HG03103 (cell line): ENCODE measurements at regions not wholly inside any gene's neighbourhood (a gene's known extent, or its start where the extent isn't known, plus 50 kb on each side); places are given as distances from the start of the nearest gene placed in this dataset.
"Not testable (repeated sequence)": the region's sequence is repeated elsewhere in the genome, so short reads cannot be mapped to it uniquely, and the experiment has no call there.

Experiments
- ATAC-seq: cut with Tn5 transposase; IDR thresholded peaks from one replicate; pipeline ENCODE4 v1.9.1; 2021; ENCODE audit warnings: low read depth; ENCODE audit not compliant: unreplicated experiment

DNA sequence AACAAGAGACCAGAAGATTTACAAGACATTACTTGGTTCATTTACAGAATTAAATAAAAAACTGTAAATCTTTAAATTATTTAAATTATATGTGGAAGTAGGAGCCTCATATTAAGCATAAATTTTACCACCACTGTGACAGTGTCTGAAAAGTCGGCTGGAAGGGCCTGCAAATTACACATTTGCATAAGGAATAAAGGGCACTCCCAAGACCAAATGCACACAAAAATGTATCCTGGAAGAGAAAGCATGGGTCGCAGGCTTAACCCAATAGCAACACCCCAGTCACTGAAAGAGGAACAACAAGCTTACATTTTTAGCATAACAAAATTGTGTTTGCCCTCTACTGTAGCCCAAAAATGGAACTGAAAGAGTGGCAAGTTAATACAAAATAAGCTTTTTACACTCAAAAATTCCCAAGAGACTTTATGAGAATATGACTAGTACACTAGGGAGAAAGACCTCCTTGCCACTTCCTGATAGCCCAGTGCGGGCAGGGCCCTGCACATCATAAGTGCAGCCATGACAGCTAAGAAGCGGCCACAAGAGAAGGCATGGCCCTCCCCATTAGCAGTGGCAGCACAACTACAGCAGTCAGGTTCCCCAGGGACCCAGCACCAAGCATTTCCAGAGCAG, 482.0 kb downstream of the DTWD2 start:
- peak; percentile 92 for ATAC-seq

DNA sequence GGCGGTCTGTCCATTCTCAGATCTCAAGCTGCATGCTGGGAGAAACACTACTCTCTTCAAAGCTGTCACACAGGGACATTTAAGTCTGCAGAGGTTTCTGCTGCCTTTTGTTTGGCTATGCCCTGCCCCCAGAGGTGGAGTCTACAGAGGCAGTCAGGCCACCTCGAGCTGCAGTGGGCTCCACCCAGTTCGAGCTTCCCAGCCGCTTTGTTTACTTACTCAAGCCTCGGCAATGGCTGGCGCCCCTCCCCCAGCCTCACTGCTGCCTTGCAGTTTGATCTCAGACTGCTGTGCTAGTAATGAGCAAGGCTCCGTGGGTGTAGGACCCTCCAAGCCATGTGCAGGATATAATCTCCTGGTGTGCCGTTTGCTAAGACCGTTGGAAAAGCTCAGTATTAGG, 486.1 kb downstream of the DTWD2 start:
- ATAC-seq: not testable (repeated sequence)

DNA sequence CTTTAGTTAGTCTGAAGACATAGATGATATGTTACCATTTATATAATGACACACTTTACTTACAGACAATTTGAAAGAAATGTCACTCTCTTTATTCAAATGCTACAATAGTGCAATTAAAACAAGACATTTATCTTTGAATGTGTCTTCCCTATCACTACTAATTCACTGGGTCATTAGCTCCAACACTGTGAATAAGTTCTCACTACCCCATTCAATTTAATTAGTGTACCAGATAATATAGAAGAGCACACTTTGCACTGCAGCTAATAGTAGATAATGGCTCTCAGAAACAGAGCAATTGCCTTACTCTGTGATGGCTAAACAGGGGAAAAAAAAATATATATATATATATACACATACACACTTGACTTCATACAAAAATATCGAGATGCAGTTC, 497.0 kb downstream of the DTWD2 start:
- no peak for ATAC-seq

DNA sequence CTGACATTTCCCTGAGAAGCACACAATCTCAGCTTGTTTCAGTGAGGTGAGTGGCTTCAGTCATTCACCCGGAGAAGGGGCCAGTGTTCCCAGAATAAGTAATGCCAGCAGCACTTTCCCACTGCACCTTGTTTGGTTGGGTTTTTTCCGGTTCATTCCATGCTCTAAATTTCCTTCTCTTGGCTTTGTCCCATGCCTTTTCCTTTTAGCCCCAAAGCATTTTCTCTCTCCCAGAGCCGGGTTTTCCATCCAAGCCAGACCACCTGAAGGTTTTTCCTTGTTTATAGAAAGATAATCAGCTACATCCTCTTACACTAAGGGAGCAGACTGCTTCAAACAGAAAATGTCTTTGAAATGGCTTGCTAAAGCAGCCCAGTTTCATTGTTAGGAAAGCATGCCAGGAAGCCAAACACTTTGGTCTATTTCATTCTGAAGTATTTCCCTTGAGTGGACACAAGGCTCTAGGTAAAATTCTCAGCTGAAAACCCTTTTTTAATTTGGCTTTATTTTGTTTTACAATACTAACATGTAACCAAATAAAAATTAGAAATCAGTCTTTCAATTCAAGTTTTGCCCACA, 501.6 kb downstream of the DTWD2 start:
- ATAC-seq: no peak

DNA sequence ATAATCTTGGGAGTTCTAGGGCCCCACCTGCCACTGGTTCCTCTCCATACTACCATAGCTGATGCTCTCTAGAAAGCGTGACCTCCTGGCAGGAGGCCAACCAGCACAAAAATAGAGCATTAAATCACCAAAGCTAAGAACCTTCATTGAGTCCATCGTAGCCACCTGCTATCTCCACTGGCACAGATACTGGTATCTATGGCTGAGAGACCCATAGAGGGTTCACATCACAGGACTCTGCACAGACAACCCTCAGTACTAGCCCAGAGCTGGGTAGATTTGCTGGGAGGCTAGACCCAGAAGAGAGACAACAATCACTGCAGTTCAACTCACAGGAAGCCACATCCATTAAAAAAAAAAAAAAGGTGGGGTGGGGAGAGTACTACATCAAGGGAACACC, 509.1 kb downstream of the DTWD2 start:
- ATAC-seq: no peak

DNA sequence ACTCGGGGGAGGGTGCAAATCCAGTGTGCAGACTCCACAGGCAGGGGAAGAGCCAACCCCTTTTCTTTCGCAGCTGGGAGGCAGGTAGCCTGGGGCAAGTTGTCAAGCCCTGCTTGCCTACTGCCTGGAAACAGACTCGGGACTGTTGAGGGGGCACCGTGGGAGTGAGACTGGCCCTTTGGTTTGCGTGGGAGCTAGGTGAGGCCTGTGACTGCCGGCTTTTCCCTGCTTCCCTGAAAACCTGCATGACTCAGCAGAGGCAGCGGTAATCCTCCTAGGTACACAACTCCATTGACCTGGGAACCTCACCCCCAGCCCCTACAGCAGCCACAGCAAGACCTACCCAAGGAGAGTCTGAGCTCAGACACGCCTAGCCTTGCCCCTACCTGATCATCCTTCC, 509.5 kb downstream of the DTWD2 start:
- ATAC-seq: no peak

DNA sequence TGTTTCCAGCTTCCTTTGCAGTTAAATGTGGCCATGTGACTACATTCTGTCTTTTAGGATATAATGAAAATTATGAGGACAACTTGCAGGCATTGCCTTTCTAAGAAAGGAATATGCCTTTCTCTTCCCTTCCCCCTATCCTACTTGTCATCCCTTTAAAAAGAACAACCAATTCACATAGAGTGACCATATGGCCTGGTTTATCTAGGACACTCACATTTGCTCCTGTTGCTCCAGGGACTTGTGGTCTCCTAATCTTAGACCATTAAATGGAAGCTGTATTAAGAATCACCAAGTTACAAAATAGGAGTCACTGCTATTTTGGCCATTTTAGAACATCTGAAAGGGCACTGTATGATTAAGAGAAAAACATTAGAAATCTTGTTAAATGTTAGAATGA, 520.3 kb downstream of the DTWD2 start:
- no peak for ATAC-seq

DNA sequence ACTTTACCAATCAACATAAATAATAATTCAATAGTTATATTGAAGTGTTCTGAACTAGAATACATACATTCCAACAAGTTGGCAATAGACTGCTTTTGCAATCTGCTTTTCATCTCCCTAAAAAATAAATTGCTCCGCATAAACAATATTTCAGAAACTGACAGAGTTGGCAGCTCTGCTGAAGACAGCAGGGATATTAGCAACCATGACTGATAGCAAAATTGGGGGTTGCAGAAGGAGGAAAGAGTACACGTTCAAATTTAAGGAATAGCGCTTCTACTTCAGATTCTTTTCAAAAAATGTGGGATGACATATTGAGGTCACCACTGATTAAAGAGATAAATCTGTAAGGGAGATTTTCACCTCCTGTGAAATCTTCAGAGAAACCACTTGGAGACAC, 521.2 kb downstream of the DTWD2 start:
- no peak for ATAC-seq

DNA sequence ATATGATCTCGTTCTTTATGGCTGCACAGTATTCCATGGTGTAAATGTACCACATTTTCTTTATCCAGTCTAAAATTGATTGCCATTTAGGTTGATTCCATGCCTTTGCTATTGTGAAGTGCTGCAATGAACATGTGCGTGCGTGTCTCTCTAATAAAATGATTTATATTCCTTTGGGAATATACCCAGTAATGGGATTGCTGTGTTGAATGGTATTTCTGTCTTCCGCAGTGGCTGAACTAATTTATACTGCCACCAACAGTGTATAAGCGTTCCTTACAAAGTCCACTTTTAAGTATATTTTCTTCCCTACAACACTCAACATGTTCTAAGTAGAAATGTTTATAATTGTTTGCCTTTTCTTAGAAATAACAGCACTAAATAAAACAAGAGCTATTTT, 521.9 kb downstream of the DTWD2 start:
- no peak for ATAC-seq

DNA sequence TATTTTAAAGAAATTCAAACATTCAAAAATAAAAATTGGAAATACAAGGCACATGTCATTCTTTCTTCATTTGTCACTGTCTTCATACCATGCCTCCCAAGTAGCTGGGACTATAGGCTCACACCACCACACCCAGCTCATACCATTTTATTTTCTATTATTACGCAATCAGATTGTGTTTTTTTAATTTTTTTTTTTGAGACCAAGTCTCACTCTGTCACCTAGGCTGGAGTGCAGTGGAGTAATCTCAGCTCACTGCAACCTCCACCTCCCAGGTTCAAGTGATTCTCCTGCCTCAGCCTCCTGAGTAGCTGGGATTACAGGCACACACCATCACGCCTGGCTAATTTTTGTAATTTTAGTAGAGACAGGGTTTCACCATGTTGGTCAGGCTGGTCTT, 526.1 kb downstream of the DTWD2 start:
- ATAC-seq: not testable (repeated sequence)

DNA sequence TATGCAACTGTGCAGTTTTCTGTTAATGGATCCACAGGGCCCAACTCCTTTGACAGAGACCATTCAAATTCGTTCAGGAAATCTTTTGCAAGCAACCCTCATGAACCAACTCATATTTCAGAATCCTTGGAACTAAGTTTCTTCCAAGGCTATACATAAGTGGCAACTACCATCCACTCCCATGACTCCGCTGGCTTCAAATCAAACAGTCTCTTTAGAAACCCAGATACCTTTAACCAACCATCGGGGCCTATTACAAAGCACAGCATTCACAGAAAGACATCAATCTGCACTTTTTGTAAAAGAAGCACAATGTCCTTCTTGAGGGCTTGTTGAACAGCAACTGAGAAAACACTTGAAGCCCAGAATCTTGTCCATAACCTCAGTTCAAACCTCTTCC, 526.9 kb downstream of the DTWD2 start:
- ATAC-seq: no peak

DNA sequence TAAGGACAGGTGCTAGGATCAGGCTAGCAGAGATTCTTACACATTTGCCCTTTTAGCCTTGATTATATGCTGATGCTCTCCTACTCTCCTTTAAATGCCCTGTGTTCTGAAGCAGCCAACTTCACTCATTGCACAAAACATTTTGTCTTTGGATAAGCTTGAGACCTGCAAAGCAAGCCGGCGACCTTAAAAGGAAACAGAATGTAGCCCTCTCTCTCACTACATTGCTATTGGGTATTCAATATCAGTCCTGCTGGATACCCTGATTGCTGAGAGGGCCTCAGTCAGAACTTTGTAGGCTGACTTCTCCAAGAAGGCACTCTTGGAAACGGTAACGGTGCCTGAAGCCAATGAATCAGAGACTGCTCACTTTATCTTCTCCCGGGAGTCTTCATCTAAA, 528.9 kb downstream of the DTWD2 start:
- ATAC-seq: no peak

DNA sequence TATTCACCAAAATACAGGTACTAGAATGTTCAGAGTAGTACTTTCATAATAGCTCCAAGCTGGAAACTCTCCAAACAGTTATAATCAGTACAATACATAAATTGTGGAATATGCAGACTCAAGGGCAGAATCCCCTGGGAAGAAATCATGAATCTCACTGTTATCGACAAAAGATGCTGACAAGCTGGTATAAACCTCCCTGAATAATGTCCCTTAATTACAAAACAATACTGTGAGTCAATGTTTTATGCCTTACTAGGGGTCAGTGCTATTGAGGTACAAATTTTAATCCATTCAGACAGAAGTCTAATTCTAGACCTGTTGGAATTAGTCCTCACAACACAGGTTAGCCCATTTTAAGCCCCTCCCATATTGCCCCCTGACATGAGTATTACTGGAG, 532.3 kb downstream of the DTWD2 start:
- no peak for ATAC-seq

DNA sequence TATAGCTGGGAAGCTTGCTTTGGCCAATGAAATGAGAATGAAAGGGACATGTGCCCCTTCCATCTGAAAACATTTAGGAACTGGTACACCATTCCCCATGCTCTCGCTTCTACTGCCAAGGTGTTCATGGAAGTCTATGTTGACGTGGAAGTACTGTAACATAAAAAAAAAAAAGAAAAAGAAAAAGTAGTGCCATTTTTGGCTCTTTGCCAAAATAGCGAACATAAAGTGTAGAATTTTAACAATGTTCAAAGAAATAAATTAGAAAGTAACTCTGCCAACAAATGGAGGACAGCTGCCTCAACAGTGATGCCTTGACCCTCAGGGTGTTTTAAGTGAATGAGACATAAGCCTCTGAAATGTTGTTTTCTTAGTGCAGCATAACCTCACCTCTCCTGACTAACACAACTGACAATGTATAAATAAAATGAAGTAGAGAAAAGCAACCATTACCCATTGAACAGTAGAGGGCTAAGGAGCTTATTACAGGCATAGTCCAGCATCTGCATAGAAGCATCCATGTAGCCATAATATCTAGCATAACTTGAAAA, 536.6 kb downstream of the DTWD2 start:
- ATAC-seq: no peak

DNA sequence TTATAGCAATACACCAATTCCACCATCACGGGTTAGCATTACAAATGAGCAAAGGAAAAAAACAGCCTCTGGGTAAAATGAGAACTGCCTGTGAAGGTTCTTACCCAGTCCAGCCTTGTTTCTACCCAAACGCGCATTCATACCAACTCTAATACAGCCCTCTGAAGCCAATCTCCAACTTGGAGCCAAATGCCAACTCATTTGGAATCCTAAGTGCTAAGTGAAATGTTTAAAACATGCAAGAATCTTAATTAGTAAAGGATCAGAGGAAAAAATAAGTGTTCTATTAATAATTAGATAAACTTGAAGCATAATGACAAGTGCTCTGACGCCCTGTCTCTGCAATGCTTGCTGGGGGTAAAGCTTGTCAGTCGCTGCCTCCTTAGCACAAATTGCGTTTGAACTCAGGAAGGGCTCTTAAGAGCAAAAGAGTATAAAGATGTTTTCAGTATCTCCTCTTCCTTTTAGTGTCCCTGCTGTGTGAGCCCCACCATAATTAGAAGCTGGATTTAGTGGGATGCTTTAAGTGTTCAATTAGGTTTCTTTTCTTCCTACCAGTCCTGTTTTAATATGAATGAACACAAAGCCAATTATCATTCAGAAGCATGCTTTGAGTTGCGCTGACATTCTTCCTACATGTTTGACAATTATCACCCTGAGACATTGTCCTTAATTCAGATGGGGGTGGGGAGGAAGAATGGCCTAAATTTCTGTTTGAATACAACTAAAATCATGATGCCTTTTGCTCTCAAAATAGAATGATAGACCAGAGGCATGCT, 537.6 kb downstream of the DTWD2 start:
- no peak for ATAC-seq

DNA sequence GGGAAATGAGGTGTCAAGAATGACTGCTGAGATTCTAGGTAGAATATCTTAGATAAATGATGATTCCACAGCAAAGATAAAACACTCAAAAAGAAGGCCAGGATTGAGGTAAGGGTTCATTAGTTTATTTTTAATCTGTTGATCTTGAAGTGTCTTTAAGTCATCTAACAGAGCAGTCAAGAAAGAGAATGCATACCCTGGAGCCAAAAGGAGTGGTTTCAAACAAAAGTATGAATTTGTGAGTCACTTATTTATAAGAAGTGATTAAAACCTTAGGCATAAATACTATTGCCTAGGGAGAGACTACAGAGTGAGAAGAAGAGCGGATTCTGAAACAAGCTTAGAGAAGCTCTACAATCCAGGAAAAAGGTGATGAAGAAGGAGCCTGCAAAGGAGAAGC, 541.0 kb downstream of the DTWD2 start:
- ATAC-seq: no peak

DNA sequence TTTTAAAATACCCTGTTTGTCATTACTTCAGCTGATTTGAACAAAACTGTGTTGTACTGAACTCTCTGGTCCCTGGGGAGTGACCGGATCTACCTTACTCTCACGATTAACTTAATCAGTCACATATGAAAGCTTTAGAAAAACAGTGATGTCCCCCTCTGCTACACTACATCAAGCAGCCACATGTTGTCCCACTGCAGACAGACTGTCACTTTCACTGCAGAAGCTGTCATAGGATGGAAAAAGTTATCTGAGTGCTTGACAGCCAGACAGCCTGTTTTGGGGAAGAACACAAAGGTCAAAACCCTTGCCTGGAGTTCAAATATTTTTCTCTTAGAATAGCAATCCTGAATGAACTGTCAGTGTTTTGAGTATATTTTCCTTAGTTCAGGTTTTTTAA, 546.4 kb downstream of the DTWD2 start:
- no peak for ATAC-seq

DNA sequence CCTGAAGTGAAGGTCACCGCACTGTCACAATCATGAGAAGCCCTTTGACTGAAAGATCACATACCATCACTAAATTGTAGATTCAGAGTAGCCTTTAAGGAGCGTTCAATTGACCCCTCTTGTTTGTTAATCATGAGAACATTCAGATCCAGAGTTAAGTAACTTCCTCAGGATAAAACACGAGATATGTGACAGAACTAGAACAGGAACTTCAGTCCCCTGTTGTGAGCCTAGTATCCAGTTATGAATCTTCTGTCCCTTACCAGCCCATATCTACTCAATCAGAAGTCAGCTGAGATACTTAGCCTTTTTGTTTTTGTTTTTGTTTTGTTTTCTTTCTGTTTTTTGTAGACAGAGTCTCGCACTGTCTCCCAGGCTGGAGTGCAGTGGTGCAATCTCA, 547.3 kb downstream of the DTWD2 start:
- no peak for ATAC-seq

DNA sequence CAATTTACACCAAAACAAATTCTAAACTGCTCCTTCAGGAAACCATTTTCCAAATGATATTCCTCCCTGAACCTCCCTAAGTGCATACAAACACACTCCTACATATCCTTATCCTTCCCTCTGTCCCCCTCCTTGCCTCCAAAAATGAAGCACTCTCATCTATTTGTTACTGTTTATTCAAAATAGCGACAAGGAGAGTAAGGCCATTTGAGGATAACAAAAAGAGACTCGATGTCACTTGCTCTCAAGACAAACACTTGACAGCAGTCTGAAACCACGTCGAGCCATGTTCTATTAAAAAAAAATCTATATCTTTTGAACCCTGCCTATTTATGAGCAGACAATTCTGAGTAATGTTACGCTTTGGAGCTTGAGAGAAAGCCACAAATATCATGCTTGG, 547.9 kb downstream of the DTWD2 start:
- no peak for ATAC-seq

DNA sequence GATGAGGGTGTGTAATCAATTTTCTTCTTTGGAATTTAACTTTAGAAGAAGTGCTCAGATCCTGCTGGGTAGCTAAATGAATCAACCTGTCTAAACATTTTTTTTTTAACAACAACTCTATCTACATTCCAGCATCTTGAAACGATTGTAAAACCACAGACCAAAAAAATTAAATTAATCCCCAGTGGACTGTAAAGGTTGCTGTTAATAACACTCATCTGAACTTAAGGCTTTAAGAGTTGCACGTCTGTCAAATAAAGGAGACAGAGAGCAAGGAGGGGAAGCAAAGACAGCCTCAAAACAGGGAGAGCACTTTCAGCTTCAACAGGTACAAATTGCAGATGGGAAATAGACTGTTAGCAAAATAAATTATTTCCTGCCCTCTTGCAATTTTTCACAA, 548.5 kb downstream of the DTWD2 start:
- ATAC-seq: no peak

DNA sequence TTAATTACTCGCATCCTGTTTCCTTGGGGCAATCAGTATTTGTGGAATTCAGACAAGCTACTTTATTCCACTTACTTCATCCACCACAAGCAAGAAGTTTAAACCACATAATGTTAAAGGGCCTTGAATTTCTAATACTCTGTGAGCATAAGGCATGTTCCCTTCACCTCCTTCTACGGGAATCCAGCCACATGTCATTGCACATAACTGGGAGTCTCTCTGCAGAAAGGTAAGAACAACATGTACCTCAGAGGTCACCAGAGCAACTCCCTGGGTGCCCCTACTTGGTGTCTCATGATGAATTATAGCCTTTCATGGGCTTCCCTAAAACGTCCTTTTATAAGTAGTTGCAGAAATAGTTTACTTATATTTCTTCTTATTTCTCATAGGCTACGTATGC, 553.2 kb downstream of the DTWD2 start:
- ATAC-seq: no peak

DNA sequence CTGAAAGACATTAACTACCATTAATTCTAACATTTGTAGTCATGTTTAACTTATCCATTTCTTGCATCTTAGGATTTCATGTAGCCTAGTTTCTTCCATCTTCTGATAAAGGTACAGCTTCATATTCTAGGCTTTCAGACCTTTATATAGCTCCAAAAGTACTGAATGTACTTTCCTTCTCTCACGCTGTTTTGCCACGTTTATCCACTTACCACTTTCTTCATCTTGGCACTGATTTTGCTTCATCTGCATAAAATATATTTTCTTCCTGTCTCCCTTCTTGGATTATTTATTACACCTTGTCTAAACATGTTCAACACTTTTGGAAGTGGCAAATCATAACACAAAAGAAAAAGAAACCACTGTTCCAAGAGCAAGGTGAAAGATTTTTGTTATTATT, 553.8 kb downstream of the DTWD2 start:
- no peak for ATAC-seq
